Liver (tissue), 8 donors: ENCODE measurements at regions not wholly inside any gene's neighbourhood (a gene's known extent, or its start where the extent isn't known, plus 50 kb on each side); places are given as distances from the start of the nearest gene placed in this dataset.

Source experiments
- DNase-seq: peaks from one replicate; pipeline ENCODE4 v3.0.0-alpha.2; 2017; ENCODE audit warnings: low spot score
- H3K27ac ChIP-seq, 2 donors: one replicate each; pipeline ENCODE4 v1.7.0; 2013; ENCODE audit warnings: inconsistent platforms in 2 of 2, low read length in 2 of 2, control low read depth in 1 of 2, low read depth in 1 of 2, mild to moderate bottlenecking in 1 of 2
- H3K27me3 ChIP-seq, 4 donors: one replicate each; pipeline versions ENCODE4 v1.6.1 to v1.7.0; 2013; ENCODE audit warnings: low read length in 3 of 4, inconsistent platforms in 1 of 4, mild to moderate bottlenecking in 1 of 4, moderate library complexity in 1 of 4; ENCODE audit not compliant: control insufficient read depth in 4 of 4, insufficient read depth in 4 of 4
- H3K36me3 ChIP-seq, 4 donors: one replicate each; pipeline versions ENCODE4 v1.6.1 to v1.7.0; 2013; ENCODE audit warnings: low read length in 3 of 4, mild to moderate bottlenecking in 3 of 4, low read depth in 1 of 4, moderate library complexity in 1 of 4; ENCODE audit not compliant: control insufficient read depth in 4 of 4, insufficient read depth in 3 of 4
- H3K4me1 ChIP-seq, 4 donors: one replicate each; pipeline versions ENCODE4 v1.6.1 to v1.7.0; 2013; ENCODE audit warnings: low read length in 3 of 4, mild to moderate bottlenecking in 3 of 4, moderate library complexity in 1 of 4; ENCODE audit not compliant: control insufficient read depth in 4 of 4, insufficient read depth in 4 of 4
- H3K4me3 ChIP-seq, 3 donors: one replicate each; pipeline versions ENCODE4 v1.6.1 to v1.7.0; 2013; ENCODE audit warnings: low read length in 3 of 3, control low read depth in 1 of 3, low read depth in 1 of 3, mild to moderate bottlenecking in 1 of 3
- H3K9ac ChIP-seq, 2 donors: one replicate each; pipeline ENCODE4 v1.7.0; 2013; ENCODE audit warnings: low read length in 2 of 2, mild to moderate bottlenecking in 2 of 2, moderate library complexity in 2 of 2, control low read depth in 1 of 2, low read depth in 1 of 2
- H3K9me3 ChIP-seq, 4 donors: one replicate each; pipeline versions ENCODE4 v1.6.1 to v1.7.0; 2013; ENCODE audit warnings: low read length in 3 of 4; ENCODE audit not compliant: control insufficient read depth in 4 of 4
- EGR1 ChIP-seq, 2 donors: IDR thresholded peaks; 2 replicates each; pipeline ENCODE4 v1.6.1; 2016 to 2018; ENCODE audit warnings: antibody characterized with exemption in 2 of 2, low read depth in 2 of 2
- FOXA1 ChIP-seq: IDR thresholded peaks from 2 replicates; pipeline ENCODE4 v1.6.1; 2016; ENCODE audit warnings: antibody characterized with exemption
- FOXA2 ChIP-seq: IDR thresholded peaks from 2 replicates; pipeline ENCODE4 v1.6.1; 2016; ENCODE audit warnings: antibody characterized with exemption
- GABPA ChIP-seq, 2 donors: IDR thresholded peaks in 1 of 2; conservative IDR thresholded peaks in 1 of 2; 2 replicates each; pipeline ENCODE4 v1.6.1; 2016; ENCODE audit warnings: antibody characterized with exemption in 2 of 2, mild to moderate bottlenecking in 1 of 2, moderate library complexity in 1 of 2
- HNF4A ChIP-seq, 2 donors: conservative IDR thresholded peaks; 2 replicates each; pipeline ENCODE4 v1.6.1; 2016; ENCODE audit warnings: antibody characterized with exemption in 2 of 2, mild to moderate bottlenecking in 2 of 2
- HNF4G ChIP-seq: IDR thresholded peaks from 2 replicates; pipeline ENCODE4 v1.6.1; 2016; ENCODE audit warnings: antibody characterized with exemption
- JUND ChIP-seq, 2 donors: IDR thresholded peaks; 2 replicates each; pipeline ENCODE4 v1.6.1; 2016; ENCODE audit warnings: antibody characterized with exemption in 2 of 2
- NR2F2 ChIP-seq: IDR thresholded peaks from 2 replicates; pipeline ENCODE4 v1.6.1; 2016; ENCODE audit warnings: antibody characterized with exemption
- RAD21 ChIP-seq, 2 donors: IDR thresholded peaks; 2 replicates each; pipeline ENCODE4 v1.6.1; 2016; ENCODE audit warnings: antibody characterized with exemption in 2 of 2, mild to moderate bottlenecking in 2 of 2
- RXRA ChIP-seq, 2 donors: IDR thresholded peaks; 2 replicates each; pipeline ENCODE4 v1.6.1; 2017 to 2018; ENCODE audit warnings: antibody characterized with exemption in 2 of 2, mild to moderate bottlenecking in 1 of 2
- SP1 ChIP-seq: IDR thresholded peaks from 2 replicates; pipeline ENCODE4 v1.6.1; 2018; ENCODE audit warnings: antibody characterized with exemption, mild to moderate bottlenecking
- TAF1 ChIP-seq: conservative IDR thresholded peaks from 2 replicates; pipeline ENCODE4 v1.6.1; 2016; ENCODE audit warnings: antibody characterized with exemption, mild to moderate bottlenecking
- YY1 ChIP-seq: IDR thresholded peaks from 2 replicates; pipeline ENCODE4 v1.6.1; 2016; ENCODE audit warnings: antibody characterized with exemption, mild to moderate bottlenecking
- WGBS: extraction: QIAGEN DNeasy Blood & Tissue Kit; methylation state at CpG from one replicate; pipeline ENCODE4 v1.1.7; 2013; 5-methylcytosine and 5-hydroxymethylcytosine counted together
- TF ChIP-seq, protein P1 (sequence below): IDR thresholded peaks from 2 replicates; pipeline ENCODE4 v1.6.1; 2016; ENCODE audit warnings: antibody characterized with exemption
- TF ChIP-seq, protein P2 (sequence below): IDR thresholded peaks from 2 replicates; pipeline ENCODE4 v1.6.1; 2016; ENCODE audit warnings: antibody characterized with exemption, mild to moderate bottlenecking
- TF ChIP-seq, protein P3 (sequence below): IDR thresholded peaks from 2 replicates; pipeline ENCODE4 v1.6.1; 2016; ENCODE audit warnings: antibody characterized with exemption
- TF ChIP-seq, protein P4 (sequence below): IDR thresholded peaks from 2 replicates; pipeline ENCODE4 v1.6.1; 2016; ENCODE audit warnings: antibody characterized with exemption
- TF ChIP-seq, protein P5 (sequence below): fragments of 150-350 bp; IDR thresholded peaks from 2 replicates; pipeline ENCODE4 v1.5.1; 2017; ENCODE audit warnings: improper control_type of control experiment, low read depth, low read length; ENCODE audit not compliant: missing input control
- donor health status: healthy.
- donor health status: healthy.
- donor health status: healthy.
- donor health status: healthy.
- donor health status: healthy.

DNA sequence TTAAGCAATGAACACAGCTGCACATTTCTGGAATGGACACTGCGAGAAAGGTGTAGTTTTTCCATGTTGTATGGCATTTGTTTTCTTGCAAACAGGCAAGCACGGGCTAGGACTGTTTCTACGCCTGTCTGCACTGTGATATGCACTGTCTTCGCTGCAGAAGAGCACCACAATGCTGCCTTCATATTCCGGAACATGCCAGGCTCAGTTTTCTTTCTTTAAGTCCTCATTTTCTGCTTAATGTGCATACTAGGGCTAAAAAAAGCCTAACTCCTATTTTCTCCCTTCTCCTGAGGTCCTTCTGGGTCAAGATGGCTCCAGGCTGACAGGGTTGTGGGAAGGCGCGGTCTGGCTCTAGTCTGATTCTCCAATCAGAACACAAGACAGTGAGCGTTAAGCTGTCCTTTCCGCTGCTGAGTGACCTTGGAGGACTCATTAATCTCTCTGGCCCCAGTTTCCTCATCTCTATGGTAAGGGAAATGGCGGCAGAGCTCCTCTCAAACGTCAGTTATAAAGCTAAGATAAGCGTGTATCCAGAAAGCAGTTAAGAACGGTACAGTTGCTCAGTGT lies 379.9 kb downstream of the C6orf118 start:
- TF ChIP-seq, protein P1, sequence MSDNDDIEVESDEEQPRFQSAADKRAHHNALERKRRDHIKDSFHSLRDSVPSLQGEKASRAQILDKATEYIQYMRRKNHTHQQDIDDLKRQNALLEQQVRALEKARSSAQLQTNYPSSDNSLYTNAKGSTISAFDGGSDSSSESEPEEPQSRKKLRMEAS: no peak
- TF ChIP-seq EGR1 (IDR thresholded peaks at IDR 0.05; ENCODE audit: low read depth in 2 of 2) (no peak), RXRA (IDR thresholded peaks at IDR 0.05) (no peak), SP1 (no peak), FOXA1 (no peak), FOXA2 (no peak), HNF4G (no peak), GABPA (IDR thresholded peaks at IDR 0.05 in 1 of 2, conservative IDR thresholded peaks at IDR 0.05 in 1 of 2) (no peak), TAF1 (no peak)
- TF ChIP-seq, protein P2, sequence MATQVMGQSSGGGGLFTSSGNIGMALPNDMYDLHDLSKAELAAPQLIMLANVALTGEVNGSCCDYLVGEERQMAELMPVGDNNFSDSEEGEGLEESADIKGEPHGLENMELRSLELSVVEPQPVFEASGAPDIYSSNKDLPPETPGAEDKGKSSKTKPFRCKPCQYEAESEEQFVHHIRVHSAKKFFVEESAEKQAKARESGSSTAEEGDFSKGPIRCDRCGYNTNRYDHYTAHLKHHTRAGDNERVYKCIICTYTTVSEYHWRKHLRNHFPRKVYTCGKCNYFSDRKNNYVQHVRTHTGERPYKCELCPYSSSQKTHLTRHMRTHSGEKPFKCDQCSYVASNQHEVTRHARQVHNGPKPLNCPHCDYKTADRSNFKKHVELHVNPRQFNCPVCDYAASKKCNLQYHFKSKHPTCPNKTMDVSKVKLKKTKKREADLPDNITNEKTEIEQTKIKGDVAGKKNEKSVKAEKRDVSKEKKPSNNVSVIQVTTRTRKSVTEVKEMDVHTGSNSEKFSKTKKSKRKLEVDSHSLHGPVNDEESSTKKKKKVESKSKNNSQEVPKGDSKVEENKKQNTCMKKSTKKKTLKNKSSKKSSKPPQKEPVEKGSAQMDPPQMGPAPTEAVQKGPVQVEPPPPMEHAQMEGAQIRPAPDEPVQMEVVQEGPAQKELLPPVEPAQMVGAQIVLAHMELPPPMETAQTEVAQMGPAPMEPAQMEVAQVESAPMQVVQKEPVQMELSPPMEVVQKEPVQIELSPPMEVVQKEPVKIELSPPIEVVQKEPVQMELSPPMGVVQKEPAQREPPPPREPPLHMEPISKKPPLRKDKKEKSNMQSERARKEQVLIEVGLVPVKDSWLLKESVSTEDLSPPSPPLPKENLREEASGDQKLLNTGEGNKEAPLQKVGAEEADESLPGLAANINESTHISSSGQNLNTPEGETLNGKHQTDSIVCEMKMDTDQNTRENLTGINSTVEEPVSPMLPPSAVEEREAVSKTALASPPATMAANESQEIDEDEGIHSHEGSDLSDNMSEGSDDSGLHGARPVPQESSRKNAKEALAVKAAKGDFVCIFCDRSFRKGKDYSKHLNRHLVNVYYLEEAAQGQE: no peak
- H3K27ac ChIP-seq: no peak overlapping the region
- H3K9me3 ChIP-seq: no peaks in the 10 kb centered on the region
- H3K4me1 ChIP-seq: no peaks in the 10 kb centered on the region
- H3K27me3 ChIP-seq: no peaks in the 10 kb centered on the region
- H3K9ac ChIP-seq: no peak overlapping the region
- WGBS: 85% methylated on average over 13 of the region's 13 CpGs
- no peaks in the 10 kb centered on the region for H3K36me3 ChIP-seq
- no peak for DNase-seq
- no peak overlapping the region for H3K4me3 ChIP-seq

DNA sequence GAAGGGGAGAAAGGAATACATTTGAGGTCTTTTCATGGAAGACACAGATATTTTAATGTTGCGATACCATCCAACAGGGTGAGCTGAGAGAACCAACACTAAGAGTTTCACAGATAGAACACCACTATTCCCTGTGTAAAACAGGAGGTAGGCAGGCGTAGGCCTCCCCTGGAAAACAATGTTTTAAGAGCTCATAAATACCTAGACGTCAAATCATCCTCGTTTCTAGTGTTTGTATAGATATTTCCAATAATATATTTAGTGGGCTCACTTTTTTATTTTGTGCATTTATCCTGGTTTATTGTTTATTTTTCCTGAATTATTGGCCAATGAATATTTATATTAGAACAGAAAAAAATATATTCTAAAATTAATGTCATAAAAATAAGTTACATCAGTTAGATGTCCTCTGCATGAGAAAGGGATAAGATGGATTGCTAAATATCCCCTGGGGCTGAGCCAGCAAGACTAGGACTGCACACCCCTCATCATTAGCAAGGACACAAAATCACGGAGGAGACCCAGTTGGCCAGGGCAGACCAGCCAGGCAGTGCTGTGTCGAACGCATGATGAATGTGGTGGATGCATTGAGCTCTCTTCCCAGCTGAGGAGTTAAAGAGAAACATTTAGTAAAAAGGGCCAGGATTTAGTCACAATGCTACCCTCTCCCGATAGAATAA lies 380.5 kb downstream of the C6orf118 start:
- no peaks in the 10 kb centered on the region for H3K36me3 ChIP-seq
- no peak overlapping the region for H3K27ac ChIP-seq
- no peak overlapping the region for H3K9ac ChIP-seq
- H3K9me3 ChIP-seq: no peaks in the 10 kb centered on the region
- no peaks in the 10 kb centered on the region for H3K4me1 ChIP-seq
- TF ChIP-seq HNF4A (conservative IDR thresholded peaks at IDR 0.05) (no peak), NR2F2 (no peak), RAD21 (IDR thresholded peaks at IDR 0.05) (no peak), EGR1 (IDR thresholded peaks at IDR 0.05; ENCODE audit: low read depth in 2 of 2) (no peak), YY1 (no peak), JUND (IDR thresholded peaks at IDR 0.05) (no peak), SP1 (no peak), FOXA2 (no peak), RXRA (IDR thresholded peaks at IDR 0.05) (no peak), GABPA (IDR thresholded peaks at IDR 0.05 in 1 of 2, conservative IDR thresholded peaks at IDR 0.05 in 1 of 2) (no peak), TAF1 (no peak), HNF4G (no peak), FOXA1 (no peak)
- TF ChIP-seq, protein P1: no peak
- TF ChIP-seq, protein P3, sequence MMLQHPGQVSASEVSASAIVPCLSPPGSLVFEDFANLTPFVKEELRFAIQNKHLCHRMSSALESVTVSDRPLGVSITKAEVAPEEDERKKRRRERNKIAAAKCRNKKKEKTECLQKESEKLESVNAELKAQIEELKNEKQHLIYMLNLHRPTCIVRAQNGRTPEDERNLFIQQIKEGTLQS: no peak
- TF ChIP-seq, protein P2: no peak
- TF ChIP-seq, protein P4, sequence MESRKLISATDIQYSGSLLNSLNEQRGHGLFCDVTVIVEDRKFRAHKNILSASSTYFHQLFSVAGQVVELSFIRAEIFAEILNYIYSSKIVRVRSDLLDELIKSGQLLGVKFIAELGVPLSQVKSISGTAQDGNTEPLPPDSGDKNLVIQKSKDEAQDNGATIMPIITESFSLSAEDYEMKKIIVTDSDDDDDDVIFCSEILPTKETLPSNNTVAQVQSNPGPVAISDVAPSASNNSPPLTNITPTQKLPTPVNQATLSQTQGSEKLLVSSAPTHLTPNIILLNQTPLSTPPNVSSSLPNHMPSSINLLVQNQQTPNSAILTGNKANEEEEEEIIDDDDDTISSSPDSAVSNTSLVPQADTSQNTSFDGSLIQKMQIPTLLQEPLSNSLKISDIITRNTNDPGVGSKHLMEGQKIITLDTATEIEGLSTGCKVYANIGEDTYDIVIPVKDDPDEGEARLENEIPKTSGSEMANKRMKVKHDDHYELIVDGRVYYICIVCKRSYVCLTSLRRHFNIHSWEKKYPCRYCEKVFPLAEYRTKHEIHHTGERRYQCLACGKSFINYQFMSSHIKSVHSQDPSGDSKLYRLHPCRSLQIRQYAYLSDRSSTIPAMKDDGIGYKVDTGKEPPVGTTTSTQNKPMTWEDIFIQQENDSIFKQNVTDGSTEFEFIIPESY: no peak
- TF ChIP-seq, protein P5, sequence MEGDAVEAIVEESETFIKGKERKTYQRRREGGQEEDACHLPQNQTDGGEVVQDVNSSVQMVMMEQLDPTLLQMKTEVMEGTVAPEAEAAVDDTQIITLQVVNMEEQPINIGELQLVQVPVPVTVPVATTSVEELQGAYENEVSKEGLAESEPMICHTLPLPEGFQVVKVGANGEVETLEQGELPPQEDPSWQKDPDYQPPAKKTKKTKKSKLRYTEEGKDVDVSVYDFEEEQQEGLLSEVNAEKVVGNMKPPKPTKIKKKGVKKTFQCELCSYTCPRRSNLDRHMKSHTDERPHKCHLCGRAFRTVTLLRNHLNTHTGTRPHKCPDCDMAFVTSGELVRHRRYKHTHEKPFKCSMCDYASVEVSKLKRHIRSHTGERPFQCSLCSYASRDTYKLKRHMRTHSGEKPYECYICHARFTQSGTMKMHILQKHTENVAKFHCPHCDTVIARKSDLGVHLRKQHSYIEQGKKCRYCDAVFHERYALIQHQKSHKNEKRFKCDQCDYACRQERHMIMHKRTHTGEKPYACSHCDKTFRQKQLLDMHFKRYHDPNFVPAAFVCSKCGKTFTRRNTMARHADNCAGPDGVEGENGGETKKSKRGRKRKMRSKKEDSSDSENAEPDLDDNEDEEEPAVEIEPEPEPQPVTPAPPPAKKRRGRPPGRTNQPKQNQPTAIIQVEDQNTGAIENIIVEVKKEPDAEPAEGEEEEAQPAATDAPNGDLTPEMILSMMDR: no peak
- DNase-seq: no peak
- no peaks in the 10 kb centered on the region for H3K27me3 ChIP-seq
- 82% methylated on average over 8 of the region's 8 CpGs for WGBS
- no peak overlapping the region for H3K4me3 ChIP-seq
